NCI-H187 (cell line): ENCODE measurements at regions not wholly inside any gene's neighbourhood (a gene's known extent, or its start where the extent isn't known, plus 50 kb on each side); places are given as distances from the start of the nearest gene placed in this dataset.

ENCODE experiments used
- DNase-seq, 2 experiments: peaks; one replicate each; lab custom pipeline; 2025; lab: John Stamatoyannopoulos, UW

DNA sequence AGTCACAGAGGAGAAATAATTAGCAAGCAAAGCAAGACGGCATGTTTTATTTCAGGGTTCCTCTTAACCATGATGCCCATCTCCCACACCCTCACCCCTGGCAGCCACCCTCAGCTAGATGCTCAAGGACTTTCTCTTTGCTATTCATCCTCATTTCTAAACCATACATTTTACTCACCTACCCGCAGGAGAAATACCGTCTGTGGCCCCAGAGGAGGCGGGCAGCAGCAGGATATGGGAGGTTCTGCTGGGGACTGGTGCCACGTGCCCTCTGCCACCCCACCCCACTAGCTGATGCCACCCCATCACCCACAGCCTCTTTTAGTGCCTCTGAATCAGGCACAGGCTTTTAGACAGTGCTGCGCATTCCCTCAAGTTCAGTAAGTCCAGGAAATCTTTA, 168.7 kb upstream of the ITGB1 start:
- DNase-seq: no peak

DNA sequence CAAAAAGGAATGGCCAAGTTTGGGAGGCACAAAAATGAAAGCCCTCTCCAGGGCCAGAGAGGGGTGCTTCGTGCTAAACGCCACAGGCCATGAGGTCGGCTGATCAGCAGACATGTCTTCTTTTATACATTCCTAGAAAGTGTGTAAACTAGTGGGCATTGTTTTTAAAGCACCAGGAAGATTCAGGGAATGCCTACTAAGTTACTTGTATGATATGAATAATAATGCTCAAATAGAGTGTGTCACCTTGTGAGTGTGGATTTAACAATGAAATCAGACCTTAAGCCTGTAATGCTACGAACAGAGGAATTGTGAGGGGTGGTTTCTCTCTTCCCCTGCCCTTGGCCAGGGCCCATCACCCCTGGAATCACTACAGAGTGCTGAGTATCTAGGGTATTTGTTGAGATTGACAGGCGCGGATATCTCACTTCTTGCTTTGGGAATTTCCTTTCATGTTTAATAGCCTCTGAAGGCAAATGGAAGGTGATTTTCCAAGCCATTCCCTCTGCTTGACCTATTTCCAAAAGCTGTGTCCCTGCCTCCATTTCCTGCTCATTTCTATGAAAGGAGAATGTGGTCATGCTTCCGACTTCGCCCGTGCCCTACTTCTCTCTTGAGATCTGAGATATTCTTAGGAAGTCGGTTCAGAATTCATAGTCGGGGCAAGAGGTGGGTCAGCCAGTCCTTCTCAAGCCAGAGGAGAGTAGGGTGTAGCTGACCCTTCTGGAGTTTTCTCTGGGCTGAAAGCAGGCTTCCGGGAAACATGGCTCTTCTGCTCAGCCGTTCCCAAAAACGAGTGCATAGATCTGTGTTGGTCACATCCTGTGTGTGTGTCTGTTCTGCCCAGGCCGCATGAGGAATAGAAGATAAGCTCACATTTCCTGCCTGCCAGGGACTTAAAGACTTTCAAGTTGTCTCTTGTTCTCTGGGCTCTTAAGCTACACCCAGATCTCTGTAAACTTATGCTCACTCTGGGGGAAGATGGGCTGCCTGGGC, 167.8 kb upstream of the ITGB1 start:
- no peak for DNase-seq

DNA sequence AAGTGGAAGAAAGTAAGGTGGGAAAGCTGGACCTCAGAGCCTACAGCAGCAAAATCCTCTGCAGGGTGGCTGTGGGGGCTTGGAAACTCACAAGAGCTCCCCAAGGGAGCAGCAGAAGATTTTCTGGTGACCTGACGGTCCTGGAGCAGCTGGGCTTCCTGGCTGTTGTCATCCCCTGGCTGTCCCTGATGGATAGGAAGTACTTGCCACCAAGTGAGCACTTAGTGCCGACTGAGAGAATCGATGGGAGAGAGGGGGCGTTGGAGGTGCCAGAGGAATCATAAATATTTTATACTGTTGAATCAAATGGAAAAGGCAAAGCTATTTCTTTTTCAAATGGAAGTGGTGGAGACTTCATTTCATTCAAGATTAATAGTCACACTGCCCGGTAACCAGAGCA, 167.1 kb upstream of the ITGB1 start:
- no peak for DNase-seq

DNA sequence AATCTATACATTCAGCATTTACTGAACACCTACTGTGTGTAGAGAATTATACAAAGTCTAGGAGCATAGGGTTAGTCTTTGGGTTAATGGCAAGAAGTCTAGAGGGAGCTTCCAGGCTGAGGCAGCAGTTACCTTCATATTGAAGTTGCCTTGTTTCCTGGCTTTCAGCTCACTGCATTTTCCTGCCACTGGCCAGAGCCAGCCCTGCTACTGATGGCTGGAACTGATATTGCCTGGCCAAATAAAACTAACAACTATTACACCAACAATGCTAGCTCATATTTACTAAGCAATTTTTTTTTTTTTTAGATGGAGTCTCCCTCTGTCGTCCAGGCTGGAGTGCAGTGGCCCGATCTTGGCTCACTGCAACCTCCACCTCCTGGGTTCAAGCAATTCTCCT, 165.7 kb upstream of the ITGB1 start:
- no peak for DNase-seq

DNA sequence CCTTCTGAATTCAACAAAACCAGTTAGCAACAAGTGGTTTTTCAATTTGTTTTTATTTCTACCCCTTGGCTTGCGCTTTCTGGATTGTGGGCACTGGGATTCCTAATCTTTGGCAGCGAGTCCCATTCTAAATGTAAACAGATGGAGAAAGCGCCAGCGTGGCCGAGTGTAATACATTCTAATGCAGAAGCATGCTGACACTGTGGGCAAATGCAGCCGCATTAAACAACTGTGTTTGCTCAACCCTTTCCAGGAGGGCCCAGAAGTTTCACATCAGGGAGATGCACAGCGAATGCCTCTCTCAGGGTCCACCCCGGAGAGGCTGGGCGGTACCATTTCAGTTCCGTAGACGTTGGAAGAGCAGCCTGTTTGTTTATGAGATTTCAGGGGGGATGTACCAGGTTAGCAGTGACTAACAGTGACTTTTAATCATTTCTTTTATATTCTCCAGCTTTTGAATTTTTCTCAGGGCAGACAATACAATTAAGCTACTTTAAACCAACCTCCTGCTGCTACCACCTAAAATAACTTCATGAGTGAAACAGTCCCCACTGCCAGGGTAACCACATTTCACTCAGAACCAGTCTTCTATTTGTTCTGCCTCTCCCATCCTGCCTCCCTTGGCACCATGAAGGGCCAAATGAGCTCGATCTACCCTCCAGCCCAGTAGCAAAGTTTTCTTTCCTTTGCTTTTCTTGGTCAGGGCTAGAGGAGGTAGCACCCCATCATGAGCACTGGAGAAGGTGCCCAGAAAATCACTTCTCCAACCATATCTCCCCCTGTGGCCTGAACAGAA, 164.2 kb upstream of the ITGB1 start:
- no peak for DNase-seq

DNA sequence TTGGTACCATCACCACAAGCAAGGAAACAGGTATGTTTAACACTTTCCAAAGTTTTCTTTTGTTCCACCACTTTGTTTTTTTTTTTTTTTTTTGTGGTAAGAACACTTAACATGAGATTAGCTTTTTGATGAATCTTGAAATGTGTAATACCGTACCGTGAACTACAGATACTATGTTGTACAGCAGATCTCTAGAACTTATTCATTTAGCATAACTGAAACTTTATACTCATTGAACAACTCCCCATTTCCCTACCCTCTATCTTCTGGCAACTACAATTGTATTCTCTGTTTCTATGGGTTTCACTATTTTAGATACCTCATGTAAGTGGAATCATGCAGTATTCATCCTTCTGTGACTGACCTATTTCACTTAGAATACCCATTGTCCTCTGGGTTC, 162.7 kb upstream of the ITGB1 start:
- no peak for DNase-seq

DNA sequence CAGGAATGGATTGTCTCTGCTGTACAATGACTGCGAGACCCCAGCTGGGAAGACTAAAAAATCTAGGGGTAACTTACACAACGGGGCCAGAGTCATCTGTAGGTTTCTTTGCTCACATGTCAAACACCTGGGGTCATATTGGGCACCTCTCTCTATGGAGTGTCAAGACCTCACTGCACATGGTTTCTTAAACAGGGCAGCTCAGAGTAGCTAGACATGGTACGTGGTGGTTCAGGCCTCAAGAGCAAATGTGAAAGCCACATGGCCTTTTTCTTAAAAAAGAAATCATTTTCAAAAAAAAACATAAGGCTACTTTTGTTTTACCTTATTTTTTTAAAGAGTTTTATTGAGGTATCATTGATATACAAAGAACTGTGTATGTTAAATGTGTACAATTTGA, 162.2 kb upstream of the ITGB1 start:
- DNase-seq: no peak

DNA sequence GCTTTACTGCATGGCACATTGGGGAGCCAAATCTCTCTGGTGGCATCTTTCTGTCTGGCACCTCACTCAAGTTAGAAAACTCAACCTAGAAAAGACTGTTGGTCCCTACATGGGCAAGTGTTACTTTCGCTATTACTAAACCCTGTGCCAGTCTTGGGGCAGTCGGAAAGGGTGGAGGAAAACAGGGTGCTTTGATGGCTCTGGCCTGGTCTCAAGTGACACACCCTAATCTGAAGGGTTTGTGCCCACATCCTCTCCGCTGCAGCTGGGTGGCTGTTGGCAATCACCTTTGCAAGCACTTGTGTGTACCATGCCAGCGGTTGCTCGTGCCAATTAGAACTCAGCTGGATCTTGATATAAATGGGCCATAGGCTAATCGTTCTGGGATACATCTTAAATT, 159.8 kb upstream of the ITGB1 start:
- no peak for DNase-seq

DNA sequence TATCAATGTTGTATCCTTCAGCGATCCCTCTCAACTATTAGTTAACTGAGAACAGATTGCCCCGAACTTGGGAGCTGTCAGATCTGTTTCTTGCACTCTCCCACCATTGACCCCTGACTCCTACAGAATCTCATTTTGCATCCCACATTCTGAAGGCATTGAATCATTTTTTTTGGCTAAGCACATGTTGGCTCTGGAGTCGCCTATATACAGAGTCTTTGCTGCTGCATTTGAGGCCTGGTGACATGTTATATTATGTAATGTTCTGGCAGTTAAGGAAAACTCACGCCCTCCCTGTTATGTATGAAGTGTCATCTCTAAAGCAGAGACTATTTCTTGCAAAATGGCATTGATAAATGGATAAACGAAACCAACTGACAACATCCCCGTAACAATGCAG, 159.2 kb upstream of the ITGB1 start:
- DNase-seq: no peak

DNA sequence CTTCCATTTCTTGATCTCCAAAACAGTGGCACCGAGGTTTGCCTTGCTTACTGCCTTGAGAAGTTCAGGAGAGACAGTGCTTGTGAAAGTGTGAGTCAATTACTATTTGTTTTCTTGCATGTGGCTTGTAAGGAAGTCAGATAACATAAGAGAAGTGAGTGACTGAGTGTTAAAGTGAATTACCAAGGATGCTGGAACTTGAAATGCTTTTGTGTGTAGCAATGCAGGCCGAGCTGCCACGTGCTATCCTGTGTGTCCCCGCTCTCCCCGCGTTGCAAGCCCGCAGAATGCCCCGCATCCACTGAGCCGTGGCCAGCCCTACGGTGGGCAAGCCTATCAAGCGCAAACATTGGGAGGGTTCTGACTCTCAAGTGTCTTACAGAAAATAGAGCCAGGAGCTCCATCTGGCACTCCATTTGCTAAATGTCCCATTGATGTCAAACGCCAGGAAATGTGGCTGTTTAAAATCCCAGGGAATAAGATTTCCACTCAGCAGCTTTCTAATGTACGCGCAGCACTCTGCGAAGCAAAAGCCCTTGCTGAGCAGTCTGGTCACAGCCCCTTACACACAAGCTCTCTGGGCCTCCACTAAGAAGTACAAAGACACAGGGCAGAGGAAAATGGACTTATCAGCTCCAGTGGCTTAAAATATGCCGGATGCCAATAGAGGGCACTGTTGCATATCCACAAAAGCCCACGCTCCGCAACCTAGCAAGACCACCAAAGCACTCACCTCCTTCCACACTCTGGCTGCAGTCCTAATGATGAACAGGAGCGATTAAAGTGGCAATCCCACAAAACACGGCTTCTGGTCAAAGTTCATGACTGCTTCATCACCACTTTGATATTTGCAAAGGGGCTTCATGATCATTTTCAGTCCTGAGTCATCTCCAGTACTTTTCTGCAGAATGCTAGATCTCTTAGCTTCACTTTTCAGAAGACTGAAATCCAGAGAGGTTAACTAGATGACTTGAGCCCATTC, 158.0 kb upstream of the ITGB1 start:
- no peak for DNase-seq

DNA sequence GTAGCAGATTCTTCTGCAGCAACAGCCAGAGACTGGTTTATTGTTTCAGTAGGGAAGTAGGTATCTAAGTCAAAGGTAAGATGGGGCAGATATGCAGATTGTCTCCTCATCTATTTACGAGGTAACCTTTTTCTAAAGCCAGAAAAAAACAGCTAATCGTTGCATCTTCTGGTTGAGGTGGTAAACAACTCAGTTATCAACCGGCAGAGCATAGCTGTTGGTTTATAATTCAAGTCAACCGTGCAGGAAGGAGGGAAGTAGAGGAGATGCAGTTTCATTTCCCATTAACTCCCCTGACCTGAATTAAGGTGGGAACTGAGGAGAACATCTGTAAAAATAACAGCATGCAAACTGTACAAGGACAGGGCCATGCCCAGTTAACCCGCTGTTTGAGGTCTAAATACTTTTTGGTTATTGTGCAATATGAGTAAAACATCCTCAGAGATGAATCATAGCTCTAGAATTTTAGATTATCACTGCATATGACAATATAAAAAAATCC, 156.5 kb upstream of the ITGB1 start:
- DNase-seq: no peak

DNA sequence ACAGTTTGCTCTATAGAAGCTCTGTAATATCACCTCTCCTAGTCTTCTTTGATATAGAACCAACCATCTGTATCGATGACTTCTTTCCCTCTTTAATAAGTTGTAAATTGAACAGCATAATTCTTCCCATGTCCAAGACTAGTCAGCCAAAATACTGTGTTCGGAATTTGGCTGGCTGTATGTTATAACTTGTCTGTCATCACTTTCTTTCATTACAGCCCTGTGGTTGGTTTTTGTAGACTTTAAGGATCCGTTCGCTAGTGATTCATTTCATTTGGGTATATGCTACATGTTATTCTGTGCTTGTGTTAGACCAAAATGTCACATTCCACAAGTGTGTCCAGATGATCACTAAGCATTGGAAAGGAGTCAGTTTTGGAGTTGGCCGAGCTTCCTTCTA, 155.4 kb upstream of the ITGB1 start:
- no peak for DNase-seq

DNA sequence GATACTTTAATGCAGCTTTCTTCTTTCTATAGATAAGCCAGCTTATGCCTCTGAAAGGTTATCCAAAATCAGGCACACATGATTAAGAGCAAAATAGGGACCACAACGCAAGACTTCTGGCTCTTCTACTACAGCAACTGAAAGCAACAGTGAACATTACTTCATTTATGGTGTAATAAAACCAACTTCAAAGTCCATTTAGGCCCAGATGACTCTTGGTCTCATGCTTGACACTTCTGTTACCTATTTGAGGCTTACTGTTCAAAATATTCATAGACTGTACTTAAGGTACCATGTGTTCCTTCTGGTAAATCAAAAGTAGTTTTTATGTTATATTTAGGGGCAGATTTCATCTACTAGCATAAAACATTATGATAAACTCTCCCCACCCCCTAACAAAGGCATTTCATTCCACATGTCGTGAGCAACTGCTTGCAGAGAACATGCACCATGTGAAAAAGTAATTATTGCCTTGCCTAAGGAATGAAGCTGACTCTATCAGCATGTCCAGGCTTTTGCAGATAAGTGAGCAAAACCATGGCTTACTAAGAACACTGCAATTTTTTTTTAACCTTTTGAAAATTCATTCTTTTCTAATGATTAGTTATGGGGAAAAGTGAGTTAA, 154.9 kb upstream of the ITGB1 start:
- no peak for DNase-seq

DNA sequence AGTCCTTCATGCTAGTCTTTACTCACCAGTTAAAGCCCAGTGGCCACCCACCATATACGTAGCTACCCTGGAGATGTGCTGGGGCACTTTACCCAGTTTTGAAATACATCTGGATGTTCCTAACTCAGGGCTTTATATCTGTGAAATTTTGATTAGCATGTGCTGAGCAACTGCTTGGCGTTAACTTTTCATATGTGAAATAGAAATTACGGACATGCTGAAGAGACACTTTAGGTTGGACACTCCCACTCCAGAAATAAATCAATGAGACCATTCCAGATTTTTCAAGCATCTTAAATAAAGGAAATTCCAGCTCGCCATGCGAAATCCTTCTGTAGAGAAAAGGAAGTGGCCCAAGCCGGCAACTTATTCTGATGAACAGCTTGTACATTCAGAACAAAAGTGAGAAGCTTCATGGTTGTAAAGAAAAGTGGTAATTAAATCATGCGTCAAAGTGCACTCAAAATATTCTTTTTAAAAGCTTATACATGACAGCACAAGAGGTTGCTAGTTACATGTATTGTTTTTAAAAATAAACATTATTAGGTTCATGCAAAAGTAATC, 153.5 kb upstream of the ITGB1 start:
- no peak for DNase-seq

DNA sequence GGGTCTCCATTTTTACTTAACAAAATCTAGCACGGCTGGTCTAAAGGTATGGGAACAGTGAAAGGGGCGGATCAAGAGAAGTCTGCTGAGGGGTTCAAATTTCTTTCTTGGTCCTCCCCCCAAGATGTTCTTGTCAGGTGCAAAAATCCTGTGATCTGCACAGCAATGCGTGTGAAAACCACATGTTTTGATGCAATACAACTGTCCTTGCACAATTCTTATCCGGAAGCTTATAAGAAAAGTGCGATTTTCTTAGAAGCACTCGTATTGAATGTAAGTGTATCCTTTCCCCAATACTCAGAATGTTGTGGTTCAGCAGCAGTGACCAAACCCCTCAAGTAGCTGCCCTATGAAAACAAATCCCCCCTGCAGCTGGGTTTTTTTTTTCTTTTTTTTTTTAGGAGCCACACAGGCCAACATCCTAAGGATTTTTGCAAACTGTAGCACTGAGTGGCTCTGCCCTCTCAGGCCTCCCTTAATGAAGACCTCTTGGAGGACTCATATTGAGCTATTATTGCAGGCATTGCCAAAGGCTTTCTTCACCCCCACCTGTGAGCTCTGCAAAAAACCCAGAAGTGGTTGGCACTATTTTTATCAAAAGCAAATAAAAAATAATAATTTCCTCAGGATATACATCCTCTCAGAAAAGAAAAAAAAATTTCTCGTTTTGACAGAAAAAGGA, 151.9 kb upstream of the ITGB1 start:
- no peak for DNase-seq

DNA sequence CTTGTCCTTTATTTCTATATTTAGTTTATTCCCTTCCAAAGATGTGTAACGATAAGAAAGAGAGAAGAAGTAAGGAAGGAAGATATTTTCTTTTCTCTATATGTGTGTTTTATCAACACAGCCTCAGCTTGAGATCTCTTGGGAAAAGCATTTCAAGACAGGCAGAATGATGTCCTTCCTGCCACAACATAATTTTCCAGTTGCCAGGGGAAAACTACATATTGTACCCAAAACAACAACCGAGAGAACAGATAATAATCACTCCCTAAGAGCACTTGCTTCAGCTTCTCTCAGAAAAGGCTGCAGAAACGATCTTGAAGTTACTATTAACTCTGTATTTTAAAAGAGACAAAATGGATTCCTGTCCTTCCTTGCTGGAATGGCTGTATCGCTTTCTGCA, 151.4 kb upstream of the ITGB1 start:
- no peak for DNase-seq

DNA sequence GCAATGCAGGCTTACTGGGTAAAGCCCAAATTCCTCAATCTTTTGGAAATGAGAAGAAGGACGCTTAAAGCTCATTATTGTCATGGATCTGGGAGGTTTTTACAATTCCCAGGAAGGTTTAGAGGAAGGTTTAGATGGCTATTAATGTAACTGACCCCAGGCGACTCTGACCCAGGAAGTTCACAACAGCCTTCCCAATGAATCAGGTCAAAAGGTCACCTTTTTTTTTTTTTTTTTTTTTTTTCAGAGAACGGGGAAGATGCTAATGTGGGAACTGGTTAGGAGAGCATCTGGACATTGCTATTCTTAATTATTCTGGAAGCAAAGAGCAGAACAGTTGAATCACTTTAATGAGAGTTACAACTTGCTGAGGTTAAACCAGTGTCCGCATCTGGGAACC, 149.9 kb upstream of the ITGB1 start:
- no peak for DNase-seq

DNA sequence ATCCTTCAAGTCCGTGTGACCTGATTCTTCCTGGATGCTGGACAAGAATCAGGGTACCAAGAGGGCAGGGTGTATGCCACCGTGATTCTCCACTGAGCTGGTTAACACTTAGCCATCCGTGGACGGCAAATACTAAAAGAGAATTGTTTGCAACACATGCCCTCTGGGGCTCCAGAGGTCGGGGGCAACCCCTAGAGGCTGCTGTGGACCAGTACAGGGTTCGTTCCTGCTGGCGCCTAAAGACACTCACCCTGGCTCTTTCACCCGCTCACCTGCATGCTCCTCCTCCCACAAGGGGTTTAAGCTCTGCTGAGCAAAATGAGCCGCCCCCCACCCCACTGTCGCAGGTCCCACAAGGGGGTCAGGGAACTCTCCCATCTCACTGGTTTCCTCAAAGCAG, 148.7 kb upstream of the ITGB1 start:
- no peak for DNase-seq

DNA sequence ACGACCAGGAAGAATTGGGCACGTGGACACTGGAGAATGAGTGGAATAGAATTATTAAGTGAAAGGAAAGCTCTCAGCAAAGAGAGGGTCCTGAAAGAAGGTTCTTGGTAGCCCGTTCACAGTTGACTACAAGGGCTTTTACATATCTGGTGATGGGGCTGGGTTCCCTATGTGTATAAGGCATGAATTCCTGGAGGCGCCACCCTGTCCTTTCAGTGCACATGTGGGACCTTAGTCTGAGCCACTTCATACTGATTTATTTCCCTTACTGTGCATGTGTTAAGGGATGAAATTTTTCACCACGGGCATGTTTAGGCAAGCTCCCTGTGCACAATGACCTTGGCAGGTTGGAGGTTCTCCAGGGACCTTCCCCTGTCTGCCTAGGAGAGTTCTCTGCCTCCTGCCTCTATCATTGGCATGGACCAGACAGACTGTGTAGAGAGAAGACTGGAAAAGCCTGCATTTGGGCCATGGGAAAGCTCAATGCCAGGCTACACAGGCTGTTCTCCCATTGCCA, 145.9 kb upstream of the ITGB1 start:
- DNase-seq: no peak

DNA sequence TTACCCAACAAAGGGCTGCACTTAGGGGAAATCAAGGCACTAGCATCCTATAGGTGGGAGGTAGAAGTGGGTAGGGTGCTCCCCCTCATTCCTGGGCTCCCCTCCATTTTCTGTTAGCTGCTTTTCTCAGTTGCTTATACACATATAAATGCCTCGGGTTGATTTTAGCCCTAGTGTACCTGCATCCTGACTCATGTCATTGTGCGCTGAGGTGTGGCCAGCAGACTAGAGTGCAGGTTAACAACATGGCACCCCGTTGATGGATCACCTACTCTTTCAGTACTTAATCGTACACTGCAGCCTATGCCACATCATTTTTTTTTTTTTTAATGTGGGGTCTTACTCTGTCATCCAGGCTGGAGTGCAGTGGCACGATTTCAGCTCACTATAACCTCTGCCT, 144.0 kb upstream of the ITGB1 start:
- no peak for DNase-seq
